Hematopoietic multipotent progenitor cell treated with erythropoietin and hydrocortisone succinate and interleukin-3 and kit ligand, for 8 days (in vitro differentiated cells): ENCODE measurements at regions not wholly inside any gene's neighbourhood (a gene's known extent, or its start where the extent isn't known, plus 50 kb on each side); places are given as distances from the start of the nearest gene placed in this dataset.
"Not testable (repeated sequence)": the region's sequence is repeated elsewhere in the genome, so short reads cannot be mapped to it uniquely, and the experiment has no call there.

Experiments used
- DNase-seq: peaks from one replicate; pipeline ENCODE4 v3.0.0-alpha.2; 2015

GRCh38 chr7:69190025-69190424 lies 408.2 kb upstream of the AUTS2 start:
- no peak for DNase-seq

GRCh38 chr7:69190763-69191162 lies 407.5 kb upstream of the AUTS2 start:
- no peak for DNase-seq

GRCh38 chr7:69192134-69192533 lies 406.1 kb upstream of the AUTS2 start:
- no peak for DNase-seq

GRCh38 chr7:69193061-69193460 lies 405.2 kb upstream of the AUTS2 start:
- DNase-seq = no peak

GRCh38 chr7:69196593-69196992 lies 401.7 kb upstream of the AUTS2 start:
- DNase-seq = no peak

- DNase-seq = no peak
Observed at GRCh38 chr7:69198250-69198649, 400.0 kb upstream of the AUTS2 start.

GRCh38 chr7:69199041-69199440 lies 399.2 kb upstream of the AUTS2 start:
- no peak for DNase-seq

- DNase-seq = no peak
Observed at GRCh38 chr7:69199661-69200060, 398.6 kb upstream of the AUTS2 start.

GRCh38 chr7:69203871-69204270 lies 394.4 kb upstream of the AUTS2 start:
- DNase-seq = no peak

GRCh38 chr7:69204943-69205342 lies 393.3 kb upstream of the AUTS2 start:
- DNase-seq = no peak

- DNase-seq = no peak
Observed at GRCh38 chr7:69205581-69205980, 392.7 kb upstream of the AUTS2 start.

- no peak for DNase-seq
Observed at GRCh38 chr7:69208276-69208675, 390.0 kb upstream of the AUTS2 start.

GRCh38 chr7:69208848-69209247 lies 389.4 kb upstream of the AUTS2 start:
- DNase-seq = no peak

GRCh38 chr7:69211336-69211735 lies 386.9 kb upstream of the AUTS2 start:
- DNase-seq = no peak

- no peak for DNase-seq
Observed at GRCh38 chr7:69211739-69212138, 386.5 kb upstream of the AUTS2 start.

GRCh38 chr7:69213878-69214277 lies 384.4 kb upstream of the AUTS2 start:
- DNase-seq = no peak

GRCh38 chr7:69215516-69215915 lies 382.8 kb upstream of the AUTS2 start:
- not testable (repeated sequence) for DNase-seq

GRCh38 chr7:69217516-69218350 lies 380.5 kb upstream of the AUTS2 start:
- DNase-seq = no peak

- DNase-seq = no peak
Observed at GRCh38 chr7:69218576-69218975, 379.7 kb upstream of the AUTS2 start.

GRCh38 chr7:69219381-69219780 lies 378.9 kb upstream of the AUTS2 start:
- DNase-seq = no peak

- DNase-seq = no peak
Observed at GRCh38 chr7:69225259-69225943, 372.9 kb upstream of the AUTS2 start.

- DNase-seq = no peak
Observed at GRCh38 chr7:69228212-69228811, 370.0 kb upstream of the AUTS2 start.

- DNase-seq = no peak
Observed at GRCh38 chr7:69232445-69233376, 365.6 kb upstream of the AUTS2 start.
